NB4 (cell line): ENCODE measurements at regions not wholly inside any gene's neighbourhood (a gene's known extent, or its start where the extent isn't known, plus 50 kb on each side); places are given as distances from the start of the nearest gene placed in this dataset.

Source experiments
- CTCF ChIP-seq: IDR thresholded peaks from one replicate; pipeline ENCODE4 v1.5.1; 2012; ENCODE audit warnings: low read depth, low read length
- MYC ChIP-seq: IDR thresholded peaks from 2 replicates; pipeline ENCODE4 v1.6.1; 2011; ENCODE audit warnings: low read depth, low read length
- POLR2A ChIP-seq: IDR thresholded peaks from 2 replicates; pipeline ENCODE4 v1.6.1; 2011; ENCODE audit warnings: mild to moderate bottlenecking; ENCODE audit not compliant: insufficient read length; ENCODE audit errors: extremely low read depth

- TF ChIP-seq POLR2A (no peak), CTCF (no peak), MYC (no peak)
These were observed 158.6 kb upstream of the NUDT12 start for GRCh38 chr5:103721183-103721582.
